ENCODE measurements at regions not wholly inside any gene's neighbourhood (a gene's known extent, or its start where the extent isn't known, plus 50 kb on each side); places are given as distances from the start of the nearest gene placed in this dataset.

DNA sequence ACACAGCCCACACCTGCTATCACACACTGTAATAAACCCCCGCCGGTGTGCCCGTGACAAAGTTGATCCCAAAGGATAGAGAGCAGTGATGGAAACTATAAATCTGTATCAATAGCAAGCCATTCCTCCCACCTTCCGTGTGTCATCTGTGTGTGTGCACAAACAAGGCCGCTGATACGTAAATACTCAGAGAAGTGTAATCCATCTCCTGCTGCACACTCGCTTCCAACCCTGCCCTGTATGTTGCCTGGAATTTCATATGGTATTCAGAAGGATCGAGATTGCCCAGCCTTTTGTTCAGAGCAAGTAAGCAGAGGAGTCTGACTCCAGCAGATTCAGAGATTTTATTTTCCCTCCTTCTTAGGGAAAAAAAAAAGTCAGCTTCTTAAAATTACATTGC lies 581.1 kb upstream of the ZFHX3 start:
- TF ChIP-seq, protein P1, sequence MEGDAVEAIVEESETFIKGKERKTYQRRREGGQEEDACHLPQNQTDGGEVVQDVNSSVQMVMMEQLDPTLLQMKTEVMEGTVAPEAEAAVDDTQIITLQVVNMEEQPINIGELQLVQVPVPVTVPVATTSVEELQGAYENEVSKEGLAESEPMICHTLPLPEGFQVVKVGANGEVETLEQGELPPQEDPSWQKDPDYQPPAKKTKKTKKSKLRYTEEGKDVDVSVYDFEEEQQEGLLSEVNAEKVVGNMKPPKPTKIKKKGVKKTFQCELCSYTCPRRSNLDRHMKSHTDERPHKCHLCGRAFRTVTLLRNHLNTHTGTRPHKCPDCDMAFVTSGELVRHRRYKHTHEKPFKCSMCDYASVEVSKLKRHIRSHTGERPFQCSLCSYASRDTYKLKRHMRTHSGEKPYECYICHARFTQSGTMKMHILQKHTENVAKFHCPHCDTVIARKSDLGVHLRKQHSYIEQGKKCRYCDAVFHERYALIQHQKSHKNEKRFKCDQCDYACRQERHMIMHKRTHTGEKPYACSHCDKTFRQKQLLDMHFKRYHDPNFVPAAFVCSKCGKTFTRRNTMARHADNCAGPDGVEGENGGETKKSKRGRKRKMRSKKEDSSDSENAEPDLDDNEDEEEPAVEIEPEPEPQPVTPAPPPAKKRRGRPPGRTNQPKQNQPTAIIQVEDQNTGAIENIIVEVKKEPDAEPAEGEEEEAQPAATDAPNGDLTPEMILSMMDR (IDR thresholded peaks at IDR 0.05), result no peak

DNA sequence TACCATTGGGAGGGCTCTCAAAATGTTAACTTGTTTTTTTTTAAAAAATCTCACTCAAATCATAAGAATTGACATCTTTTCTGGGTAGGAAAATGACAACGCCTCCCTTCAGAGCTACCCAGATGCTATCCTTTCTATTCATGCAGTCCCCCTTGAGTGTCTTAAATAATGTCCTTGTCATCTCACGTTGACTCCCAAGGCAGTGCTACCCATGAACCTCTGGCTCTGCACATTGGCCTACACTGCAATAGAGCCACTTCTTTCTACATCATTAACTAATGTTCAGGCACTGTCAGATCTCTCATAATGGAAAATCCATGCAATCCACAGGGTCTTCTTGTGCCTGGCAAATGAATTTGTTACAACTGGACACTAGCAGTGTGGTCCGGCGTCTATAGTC lies 569.8 kb upstream of the ZFHX3 start:
- TF ChIP-seq, protein P1 (IDR thresholded peaks at IDR 0.05), result no peak

DNA sequence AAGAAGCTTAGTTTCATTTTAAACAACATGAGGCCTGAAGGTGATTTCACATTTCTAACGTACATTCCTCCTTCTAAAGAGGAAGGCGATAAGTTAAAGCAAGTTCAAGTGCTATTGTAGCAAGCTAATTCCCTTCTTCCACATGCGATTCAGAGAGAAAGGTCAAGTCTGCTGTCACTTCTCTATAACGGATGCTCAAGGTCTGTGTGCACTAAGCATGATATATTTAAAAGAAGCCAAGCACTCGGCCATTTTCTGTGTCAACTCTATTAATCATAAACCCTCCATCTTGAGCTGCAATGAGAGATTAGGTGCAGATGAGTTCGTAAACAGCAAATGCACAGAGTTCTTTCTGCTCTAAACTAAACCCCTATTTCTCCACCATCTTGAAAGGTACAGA lies 568.8 kb upstream of the ZFHX3 start:
- TF ChIP-seq, protein P1 (IDR thresholded peaks at IDR 0.05), result no peak

DNA sequence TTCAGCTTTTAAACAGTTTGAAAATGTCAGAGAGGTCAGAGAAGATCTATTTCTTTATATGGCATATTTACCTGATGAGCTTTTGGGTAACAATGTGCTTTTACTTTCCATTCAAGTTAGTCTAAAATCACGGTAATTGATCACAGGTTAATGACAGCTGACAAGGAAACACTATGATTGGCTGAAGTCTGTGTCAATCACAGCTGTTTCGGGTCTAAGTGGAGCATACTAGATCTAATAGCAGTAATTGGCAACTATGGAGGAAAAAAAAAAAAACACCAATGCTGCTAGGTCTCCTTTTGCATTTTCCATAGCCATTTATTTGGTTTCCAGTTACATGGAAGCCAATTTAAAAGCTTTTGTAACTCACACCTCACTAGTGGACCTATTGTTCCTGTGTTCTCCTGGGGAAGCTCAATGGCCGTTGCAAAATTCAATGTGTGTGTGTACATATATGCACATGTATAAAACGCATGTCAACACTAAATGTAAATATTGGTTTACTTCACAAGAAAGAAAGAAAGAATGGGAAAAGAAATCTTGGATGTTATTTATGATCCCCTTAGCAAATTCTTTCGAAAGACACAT lies 568.3 kb upstream of the ZFHX3 start:
- TF ChIP-seq, protein P1 (IDR thresholded peaks at IDR 0.05), result no peak

DNA sequence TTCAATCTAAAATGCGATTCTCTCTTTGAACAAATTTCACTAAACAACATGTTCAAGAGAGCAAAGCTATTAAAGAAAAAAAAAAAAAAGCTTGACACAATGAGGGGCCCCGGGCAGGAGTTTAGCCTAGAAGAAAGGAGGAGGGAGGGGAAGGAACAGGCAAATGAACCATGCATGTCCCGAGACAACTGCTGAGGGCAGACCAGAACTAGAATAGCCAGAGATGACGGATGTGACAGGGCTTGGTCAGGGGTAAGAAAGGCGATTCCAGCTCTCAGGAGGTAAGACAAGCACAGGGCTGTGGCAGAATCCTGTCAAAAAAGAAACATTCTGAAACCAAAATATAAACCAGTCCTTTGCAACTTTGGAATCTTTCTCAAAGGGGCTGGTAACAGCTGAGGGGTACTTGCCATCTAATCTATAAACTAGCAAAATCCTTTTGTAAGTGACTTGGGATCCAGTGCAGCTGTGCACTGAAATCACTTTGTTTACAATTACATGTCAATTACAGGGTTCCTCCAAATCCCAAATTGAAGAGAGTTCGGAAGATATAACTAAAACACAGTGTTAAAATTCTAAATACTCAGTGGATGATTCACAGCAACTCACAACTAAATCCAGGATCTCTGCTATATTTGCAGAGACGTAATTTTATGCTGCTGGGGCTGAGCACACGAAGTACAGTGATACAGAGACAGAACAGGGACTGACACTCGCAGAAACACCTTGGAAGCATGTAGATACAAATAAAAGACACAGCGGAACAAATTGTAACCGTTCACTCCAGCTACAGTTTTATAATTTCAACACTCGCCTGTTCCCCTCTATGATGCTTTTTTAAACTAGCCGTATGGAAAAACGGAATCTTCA lies 567.4 kb upstream of the ZFHX3 start:
- TF ChIP-seq, protein P1 (IDR thresholded peaks at IDR 0.05), result no peak

DNA sequence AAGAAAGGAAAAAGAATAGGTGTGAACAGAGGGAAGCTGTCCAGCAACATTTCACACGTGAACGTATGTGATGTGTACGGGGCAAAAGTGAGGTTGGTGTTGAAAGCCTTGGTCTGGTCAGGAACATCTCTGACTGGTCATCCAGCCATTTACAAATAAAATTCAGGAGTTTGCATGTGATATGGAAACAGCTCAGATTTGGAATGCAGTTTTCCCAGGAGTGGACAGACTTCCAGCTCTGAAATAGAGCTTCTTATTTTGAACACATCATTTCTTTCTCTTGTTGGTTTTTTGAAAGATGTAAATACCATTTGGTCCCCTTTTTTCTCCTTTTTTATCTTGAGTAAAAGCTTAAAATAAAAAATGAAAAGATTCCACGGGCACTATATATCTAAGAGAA lies 566.2 kb upstream of the ZFHX3 start:
- TF ChIP-seq, protein P1 (IDR thresholded peaks at IDR 0.05), result no peak

DNA sequence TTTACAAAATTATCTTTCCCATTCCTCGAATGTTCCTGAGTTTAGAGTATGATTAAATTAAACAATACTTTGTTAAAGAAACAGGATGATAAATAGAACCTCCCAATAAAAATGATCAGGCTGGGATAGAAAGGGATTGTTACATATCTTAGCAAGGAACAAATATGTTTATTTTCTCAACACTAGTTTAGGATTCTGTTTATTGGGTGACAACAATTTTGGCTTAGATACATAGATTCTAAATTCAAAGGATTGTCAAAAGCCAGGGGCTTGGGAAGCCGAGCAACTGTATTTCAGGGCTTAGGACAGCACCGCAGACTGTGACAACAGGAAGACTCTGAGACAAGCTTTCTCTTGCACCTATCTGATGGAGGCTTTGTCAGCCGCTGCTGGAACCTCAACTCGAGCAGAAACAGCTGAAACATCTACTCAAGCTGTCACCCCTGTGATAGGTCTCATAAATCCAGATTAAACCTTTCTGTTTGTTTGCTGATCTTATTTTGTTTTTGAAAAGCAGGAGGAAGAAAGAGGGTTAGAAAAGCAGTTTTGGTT lies 562.8 kb upstream of the ZFHX3 start:
- TF ChIP-seq, protein P1 (IDR thresholded peaks at IDR 0.05), result no peak

All from LNCAP (cell line).